ENCODE measurements at regions not wholly inside any gene's neighbourhood (a gene's known extent, or its start where the extent isn't known, plus 50 kb on each side); places are given as distances from the start of the nearest gene placed in this dataset.

DNA sequence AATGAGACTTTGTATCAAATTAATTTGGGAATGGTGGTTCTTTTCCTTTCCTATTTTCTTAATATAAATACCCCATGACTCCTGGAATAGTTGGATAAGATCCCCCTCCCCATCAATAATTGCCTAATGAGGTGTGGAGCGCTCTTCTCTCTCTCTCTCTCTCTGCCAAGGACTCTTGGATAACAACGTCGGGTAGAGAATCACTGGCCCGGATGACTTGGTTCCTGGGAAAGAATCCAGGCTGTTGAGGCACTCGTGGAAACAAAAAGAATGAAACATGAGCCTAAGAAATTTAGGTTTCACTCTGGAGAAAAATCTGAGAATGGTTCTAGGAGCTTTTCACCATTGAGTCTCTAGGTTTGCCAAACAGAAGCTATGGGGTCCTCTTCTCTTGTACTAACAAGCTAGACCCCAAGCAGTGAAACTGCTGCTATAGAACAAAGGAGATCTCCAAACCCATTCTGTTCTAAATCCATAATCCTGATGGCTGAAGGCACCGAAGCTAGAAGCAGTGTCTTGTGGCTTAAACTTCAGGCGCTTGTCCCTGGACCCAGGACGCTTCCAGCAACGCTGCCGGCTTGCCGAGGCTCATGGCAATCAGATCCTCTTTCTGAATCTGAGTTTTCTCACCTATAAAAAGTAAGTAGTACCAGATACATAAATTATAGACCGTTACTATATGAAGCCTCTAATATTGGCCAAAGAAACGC is 241.6 kb upstream of the BTBD3 start:
- no peaks in the 10 kb centered on the region for H3K36me3 Mint-ChIP-seq
- DNase-seq (ENCODE audit: low spot score), result no peak

More for the DNA sequence above, 241.6 kb upstream of the BTBD3 start:
- no peak overlapping the region for H3K27ac Mint-ChIP-seq
- H3K9me3 Mint-ChIP-seq, result peaks cover 13% of the 10 kb centered on the region
- TF ChIP-seq, protein P1, sequence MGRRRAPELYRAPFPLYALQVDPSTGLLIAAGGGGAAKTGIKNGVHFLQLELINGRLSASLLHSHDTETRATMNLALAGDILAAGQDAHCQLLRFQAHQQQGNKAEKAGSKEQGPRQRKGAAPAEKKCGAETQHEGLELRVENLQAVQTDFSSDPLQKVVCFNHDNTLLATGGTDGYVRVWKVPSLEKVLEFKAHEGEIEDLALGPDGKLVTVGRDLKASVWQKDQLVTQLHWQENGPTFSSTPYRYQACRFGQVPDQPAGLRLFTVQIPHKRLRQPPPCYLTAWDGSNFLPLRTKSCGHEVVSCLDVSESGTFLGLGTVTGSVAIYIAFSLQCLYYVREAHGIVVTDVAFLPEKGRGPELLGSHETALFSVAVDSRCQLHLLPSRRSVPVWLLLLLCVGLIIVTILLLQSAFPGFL (CRISPR knock-in tag; IDR thresholded peaks at IDR 0.05; ENCODE audit: borderline replicate concordance), result no peak
- TF ChIP-seq IRF2 (CRISPR knock-in tag; IDR thresholded peaks at IDR 0.05; ENCODE audit: borderline replicate concordance, low read depth), result no peak
- TF ChIP-seq GTF2I (CRISPR knock-in tag; conservative IDR thresholded peaks at IDR 0.05), result no peak
- TF ChIP-seq, protein P2, sequence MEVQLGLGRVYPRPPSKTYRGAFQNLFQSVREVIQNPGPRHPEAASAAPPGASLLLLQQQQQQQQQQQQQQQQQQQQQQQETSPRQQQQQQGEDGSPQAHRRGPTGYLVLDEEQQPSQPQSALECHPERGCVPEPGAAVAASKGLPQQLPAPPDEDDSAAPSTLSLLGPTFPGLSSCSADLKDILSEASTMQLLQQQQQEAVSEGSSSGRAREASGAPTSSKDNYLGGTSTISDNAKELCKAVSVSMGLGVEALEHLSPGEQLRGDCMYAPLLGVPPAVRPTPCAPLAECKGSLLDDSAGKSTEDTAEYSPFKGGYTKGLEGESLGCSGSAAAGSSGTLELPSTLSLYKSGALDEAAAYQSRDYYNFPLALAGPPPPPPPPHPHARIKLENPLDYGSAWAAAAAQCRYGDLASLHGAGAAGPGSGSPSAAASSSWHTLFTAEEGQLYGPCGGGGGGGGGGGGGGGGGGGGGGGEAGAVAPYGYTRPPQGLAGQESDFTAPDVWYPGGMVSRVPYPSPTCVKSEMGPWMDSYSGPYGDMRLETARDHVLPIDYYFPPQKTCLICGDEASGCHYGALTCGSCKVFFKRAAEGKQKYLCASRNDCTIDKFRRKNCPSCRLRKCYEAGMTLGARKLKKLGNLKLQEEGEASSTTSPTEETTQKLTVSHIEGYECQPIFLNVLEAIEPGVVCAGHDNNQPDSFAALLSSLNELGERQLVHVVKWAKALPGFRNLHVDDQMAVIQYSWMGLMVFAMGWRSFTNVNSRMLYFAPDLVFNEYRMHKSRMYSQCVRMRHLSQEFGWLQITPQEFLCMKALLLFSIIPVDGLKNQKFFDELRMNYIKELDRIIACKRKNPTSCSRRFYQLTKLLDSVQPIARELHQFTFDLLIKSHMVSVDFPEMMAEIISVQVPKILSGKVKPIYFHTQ (CRISPR knock-in tag; IDR thresholded peaks at IDR 0.05), result no peak
- no peak for TF ChIP-seq SP1 (CRISPR knock-in tag; conservative IDR thresholded peaks at IDR 0.05)
- TF ChIP-seq, protein P3, sequence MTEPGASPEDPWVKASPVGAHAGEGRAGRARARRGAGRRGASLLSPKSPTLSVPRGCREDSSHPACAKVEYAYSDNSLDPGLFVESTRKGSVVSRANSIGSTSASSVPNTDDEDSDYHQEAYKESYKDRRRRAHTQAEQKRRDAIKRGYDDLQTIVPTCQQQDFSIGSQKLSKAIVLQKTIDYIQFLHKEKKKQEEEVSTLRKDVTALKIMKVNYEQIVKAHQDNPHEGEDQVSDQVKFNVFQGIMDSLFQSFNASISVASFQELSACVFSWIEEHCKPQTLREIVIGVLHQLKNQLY (CRISPR knock-in tag; IDR thresholded peaks at IDR 0.05), result no peak
- TF ChIP-seq, protein P4, sequence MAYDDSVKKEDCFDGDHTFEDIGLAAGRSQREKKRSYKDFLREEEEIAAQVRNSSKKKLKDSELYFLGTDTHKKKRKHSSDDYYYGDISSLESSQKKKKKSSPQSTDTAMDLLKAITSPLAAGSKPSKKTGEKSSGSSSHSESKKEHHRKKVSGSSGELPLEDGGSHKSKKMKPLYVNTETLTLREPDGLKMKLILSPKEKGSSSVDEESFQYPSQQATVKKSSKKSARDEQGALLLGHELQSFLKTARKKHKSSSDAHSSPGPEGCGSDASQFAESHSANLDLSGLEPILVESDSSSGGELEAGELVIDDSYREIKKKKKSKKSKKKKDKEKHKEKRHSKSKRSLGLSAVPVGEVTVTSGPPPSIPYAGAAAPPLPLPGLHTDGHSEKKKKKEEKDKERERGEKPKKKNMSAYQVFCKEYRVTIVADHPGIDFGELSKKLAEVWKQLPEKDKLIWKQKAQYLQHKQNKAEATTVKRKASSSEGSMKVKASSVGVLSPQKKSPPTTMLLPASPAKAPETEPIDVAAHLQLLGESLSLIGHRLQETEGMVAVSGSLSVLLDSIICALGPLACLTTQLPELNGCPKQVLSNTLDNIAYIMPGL (CRISPR knock-in tag; IDR thresholded peaks at IDR 0.05), result no peak
- TF ChIP-seq ZBTB21 (CRISPR knock-in tag; IDR thresholded peaks at IDR 0.05; ENCODE audit: borderline replicate concordance), result no peak
- no peak for TF ChIP-seq TEAD4 (CRISPR knock-in tag; IDR thresholded peaks at IDR 0.05)
- no peak for TF ChIP-seq NR1H2 (CRISPR knock-in tag; IDR thresholded peaks at IDR 0.05)
- TF ChIP-seq, protein P5, sequence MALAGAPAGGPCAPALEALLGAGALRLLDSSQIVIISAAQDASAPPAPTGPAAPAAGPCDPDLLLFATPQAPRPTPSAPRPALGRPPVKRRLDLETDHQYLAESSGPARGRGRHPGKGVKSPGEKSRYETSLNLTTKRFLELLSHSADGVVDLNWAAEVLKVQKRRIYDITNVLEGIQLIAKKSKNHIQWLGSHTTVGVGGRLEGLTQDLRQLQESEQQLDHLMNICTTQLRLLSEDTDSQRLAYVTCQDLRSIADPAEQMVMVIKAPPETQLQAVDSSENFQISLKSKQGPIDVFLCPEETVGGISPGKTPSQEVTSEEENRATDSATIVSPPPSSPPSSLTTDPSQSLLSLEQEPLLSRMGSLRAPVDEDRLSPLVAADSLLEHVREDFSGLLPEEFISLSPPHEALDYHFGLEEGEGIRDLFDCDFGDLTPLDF (CRISPR knock-in tag; IDR thresholded peaks at IDR 0.05), result no peak
- no peak for TF ChIP-seq CREM (CRISPR knock-in tag; IDR thresholded peaks at IDR 0.05)
- TF ChIP-seq, protein P6, sequence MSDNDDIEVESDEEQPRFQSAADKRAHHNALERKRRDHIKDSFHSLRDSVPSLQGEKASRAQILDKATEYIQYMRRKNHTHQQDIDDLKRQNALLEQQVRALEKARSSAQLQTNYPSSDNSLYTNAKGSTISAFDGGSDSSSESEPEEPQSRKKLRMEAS (CRISPR knock-in tag; IDR thresholded peaks at IDR 0.05), result no peak
- TF ChIP-seq, protein P7, sequence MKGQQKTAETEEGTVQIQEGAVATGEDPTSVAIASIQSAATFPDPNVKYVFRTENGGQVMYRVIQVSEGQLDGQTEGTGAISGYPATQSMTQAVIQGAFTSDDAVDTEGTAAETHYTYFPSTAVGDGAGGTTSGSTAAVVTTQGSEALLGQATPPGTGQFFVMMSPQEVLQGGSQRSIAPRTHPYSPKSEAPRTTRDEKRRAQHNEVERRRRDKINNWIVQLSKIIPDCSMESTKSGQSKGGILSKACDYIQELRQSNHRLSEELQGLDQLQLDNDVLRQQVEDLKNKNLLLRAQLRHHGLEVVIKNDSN (CRISPR knock-in tag; IDR thresholded peaks at IDR 0.05), result no peak
- TF ChIP-seq, protein P8, sequence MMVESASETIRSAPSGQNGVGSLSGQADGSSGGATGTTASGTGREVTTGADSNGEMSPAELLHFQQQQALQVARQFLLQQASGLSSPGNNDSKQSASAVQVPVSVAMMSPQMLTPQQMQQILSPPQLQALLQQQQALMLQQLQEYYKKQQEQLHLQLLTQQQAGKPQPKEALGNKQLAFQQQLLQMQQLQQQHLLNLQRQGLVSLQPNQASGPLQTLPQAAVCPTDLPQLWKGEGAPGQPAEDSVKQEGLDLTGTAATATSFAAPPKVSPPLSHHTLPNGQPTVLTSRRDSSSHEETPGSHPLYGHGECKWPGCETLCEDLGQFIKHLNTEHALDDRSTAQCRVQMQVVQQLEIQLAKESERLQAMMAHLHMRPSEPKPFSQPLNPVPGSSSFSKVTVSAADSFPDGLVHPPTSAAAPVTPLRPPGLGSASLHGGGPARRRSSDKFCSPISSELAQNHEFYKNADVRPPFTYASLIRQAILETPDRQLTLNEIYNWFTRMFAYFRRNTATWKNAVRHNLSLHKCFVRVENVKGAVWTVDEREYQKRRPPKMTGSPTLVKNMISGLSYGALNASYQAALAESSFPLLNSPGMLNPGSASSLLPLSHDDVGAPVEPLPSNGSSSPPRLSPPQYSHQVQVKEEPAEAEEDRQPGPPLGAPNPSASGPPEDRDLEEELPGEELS (CRISPR knock-in tag; IDR thresholded peaks at IDR 0.05), result no peak
- TF ChIP-seq MYBL2 (CRISPR knock-in tag; IDR thresholded peaks at IDR 0.05), result no peak
- TF ChIP-seq, protein P9, sequence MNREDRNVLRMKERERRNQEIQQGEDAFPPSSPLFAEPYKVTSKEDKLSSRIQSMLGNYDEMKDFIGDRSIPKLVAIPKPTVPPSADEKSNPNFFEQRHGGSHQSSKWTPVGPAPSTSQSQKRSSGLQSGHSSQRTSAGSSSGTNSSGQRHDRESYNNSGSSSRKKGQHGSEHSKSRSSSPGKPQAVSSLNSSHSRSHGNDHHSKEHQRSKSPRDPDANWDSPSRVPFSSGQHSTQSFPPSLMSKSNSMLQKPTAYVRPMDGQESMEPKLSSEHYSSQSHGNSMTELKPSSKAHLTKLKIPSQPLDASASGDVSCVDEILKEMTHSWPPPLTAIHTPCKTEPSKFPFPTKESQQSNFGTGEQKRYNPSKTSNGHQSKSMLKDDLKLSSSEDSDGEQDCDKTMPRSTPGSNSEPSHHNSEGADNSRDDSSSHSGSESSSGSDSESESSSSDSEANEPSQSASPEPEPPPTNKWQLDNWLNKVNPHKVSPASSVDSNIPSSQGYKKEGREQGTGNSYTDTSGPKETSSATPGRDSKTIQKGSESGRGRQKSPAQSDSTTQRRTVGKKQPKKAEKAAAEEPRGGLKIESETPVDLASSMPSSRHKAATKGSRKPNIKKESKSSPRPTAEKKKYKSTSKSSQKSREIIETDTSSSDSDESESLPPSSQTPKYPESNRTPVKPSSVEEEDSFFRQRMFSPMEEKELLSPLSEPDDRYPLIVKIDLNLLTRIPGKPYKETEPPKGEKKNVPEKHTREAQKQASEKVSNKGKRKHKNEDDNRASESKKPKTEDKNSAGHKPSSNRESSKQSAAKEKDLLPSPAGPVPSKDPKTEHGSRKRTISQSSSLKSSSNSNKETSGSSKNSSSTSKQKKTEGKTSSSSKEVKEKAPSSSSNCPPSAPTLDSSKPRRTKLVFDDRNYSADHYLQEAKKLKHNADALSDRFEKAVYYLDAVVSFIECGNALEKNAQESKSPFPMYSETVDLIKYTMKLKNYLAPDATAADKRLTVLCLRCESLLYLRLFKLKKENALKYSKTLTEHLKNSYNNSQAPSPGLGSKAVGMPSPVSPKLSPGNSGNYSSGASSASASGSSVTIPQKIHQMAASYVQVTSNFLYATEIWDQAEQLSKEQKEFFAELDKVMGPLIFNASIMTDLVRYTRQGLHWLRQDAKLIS (CRISPR knock-in tag; IDR thresholded peaks at IDR 0.05; ENCODE audit: borderline replicate concordance), result no peak
- H3K4me1 Mint-ChIP-seq, result peaks cover 25% of the 10 kb centered on the region
- CTCF ChIA-PET, result interaction anchor here (0.6 to 2.2 kb wide), 6 partner anchors 26 to 682 kb away, joined by 3 to 10 read pairs (median 3); no protein-coding TSS in a partner anchor
- H3K27me3 Mint-ChIP-seq (ENCODE audit: low read depth), result no peaks in the 10 kb centered on the region
- no peak overlapping the region for H3K4me3 Mint-ChIP-seq
- POLR2A ChIA-PET, result no interaction called here
- ATAC-seq, result peak; percentile 46
